GM23338 (cell line): ENCODE measurements at regions not wholly inside any gene's neighbourhood (a gene's known extent, or its start where the extent isn't known, plus 50 kb on each side); places are given as distances from the start of the nearest gene placed in this dataset.

Experiments
- EZH2 ChIP-seq: fragments of 200-600 bp; sonication (generic); IDR thresholded peaks from one replicate; pipeline ENCODE4 v1.8.0; 2017; ENCODE audit warnings: antibody characterized with exemption, mild to moderate bottlenecking, low read depth; ENCODE audit not compliant: unreplicated experiment
- EZH2phosphoT487 ChIP-seq: fragments of 200-600 bp; sonication (generic); IDR thresholded peaks from one replicate; pipeline ENCODE4 v1.8.1; 2018; ENCODE audit warnings: antibody characterized with exemption; ENCODE audit not compliant: unreplicated experiment
- JUNB ChIP-seq: IDR thresholded peaks from one replicate; pipeline ENCODE4 v1.6.1; 2016; ENCODE audit warnings: antibody characterized with exemption; ENCODE audit not compliant: unreplicated experiment
- TF ChIP-seq, protein P1 (sequence below), 2 experiments: fragments of 200-600 bp in 1 of 2; sonication (generic) in 1 of 2; conservative IDR thresholded peaks; 2 replicates each; pipeline versions ENCODE4 v1.5.1 to v1.6.1; 2016 to 2017; ENCODE audit warnings: antibody characterized with exemption in 2 of 2, low read depth in 2 of 2, mild to moderate bottlenecking in 2 of 2, moderate library complexity in 1 of 2

DNA sequence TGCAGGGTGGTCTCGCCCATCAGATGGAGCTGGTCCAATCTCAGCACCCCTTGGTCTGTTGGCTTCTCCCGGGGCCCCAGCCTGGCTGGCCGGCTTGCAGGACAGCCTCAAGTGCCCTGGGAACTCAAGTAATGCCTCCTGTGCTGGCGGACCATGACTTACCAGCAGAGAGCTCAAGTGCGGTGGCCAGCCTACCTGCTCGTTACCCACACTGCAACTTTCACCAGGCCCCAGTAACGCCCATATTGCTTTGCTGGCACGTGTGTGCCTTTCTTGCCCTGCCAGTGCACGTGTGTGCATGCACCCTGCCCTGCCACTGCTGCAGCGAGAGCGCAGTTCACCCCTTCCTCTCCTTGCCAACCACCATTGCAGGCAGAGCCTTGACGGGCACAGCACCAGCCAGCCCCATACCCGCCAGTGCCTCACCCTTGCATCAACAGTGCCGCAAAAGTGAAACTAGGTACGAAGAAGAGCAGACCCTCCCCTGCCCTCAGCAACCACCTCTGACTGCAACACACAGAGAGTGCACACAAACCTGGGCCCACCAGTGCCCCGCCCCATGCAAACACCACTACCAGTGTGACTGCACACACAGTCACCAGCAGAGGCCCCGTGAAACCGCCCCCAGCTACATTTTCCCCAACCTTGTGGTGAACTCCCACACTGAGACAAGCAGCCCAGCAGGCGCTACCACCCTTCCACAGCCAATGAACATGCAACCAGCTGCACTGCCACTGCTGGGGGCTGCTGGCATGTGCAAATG is 88.9 kb upstream of the POU3F4 start:
- TF ChIP-seq, protein P1, sequence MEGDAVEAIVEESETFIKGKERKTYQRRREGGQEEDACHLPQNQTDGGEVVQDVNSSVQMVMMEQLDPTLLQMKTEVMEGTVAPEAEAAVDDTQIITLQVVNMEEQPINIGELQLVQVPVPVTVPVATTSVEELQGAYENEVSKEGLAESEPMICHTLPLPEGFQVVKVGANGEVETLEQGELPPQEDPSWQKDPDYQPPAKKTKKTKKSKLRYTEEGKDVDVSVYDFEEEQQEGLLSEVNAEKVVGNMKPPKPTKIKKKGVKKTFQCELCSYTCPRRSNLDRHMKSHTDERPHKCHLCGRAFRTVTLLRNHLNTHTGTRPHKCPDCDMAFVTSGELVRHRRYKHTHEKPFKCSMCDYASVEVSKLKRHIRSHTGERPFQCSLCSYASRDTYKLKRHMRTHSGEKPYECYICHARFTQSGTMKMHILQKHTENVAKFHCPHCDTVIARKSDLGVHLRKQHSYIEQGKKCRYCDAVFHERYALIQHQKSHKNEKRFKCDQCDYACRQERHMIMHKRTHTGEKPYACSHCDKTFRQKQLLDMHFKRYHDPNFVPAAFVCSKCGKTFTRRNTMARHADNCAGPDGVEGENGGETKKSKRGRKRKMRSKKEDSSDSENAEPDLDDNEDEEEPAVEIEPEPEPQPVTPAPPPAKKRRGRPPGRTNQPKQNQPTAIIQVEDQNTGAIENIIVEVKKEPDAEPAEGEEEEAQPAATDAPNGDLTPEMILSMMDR (conservative IDR thresholded peaks at IDR 0.05; ENCODE audit: low read depth in 2 of 2) = no peak
- TF ChIP-seq EZH2phosphoT487 (no peak), JUNB (no peak), EZH2 (no peak)
